ENCODE measurements at regions not wholly inside any gene's neighbourhood (a gene's known extent, or its start where the extent isn't known, plus 50 kb on each side); places are given as distances from the start of the nearest gene placed in this dataset.

GRCh38 chr3:127455541-127456450 lies 134.7 kb downstream of the TPRA1 start:
- TF ChIP-seq CTCF (IDR thresholded peaks at IDR 0.05; ENCODE audit: extremely low read depth in 1 of 2, insufficient read depth in 1 of 2, low read depth in 1 of 2, low read length in 2 of 2) (peak; percentile 84 to 94), EZH2 (IDR thresholded peaks at IDR 0.05; ENCODE audit: borderline replicate concordance, low read depth, low read length, severe bottlenecking) (no peak), GATA2 (IDR thresholded peaks at IDR 0.05; ENCODE audit: insufficient read depth, insufficient read length, low read depth, low read length) (no peak)
- TF ChIP-seq, protein P1, sequence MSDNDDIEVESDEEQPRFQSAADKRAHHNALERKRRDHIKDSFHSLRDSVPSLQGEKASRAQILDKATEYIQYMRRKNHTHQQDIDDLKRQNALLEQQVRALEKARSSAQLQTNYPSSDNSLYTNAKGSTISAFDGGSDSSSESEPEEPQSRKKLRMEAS (IDR thresholded peaks at IDR 0.05; ENCODE audit: insufficient read depth, insufficient read length): no peak
- Histone ChIP-seq H3K79me2 (ENCODE audit: control insufficient read depth, insufficient read depth, low read length) (no peaks in the 10 kb centered on the region), H3K27me3 (ENCODE audit: control insufficient read depth in 2 of 2, insufficient read depth in 2 of 2, low read length in 2 of 2) (peaks cover 18 to 34% of the 10 kb centered on the region in 2 experiments), H4K20me1 (replicated peaks; ENCODE audit: control insufficient read depth, extremely low read depth, insufficient read depth, low read length) (no peaks in the 10 kb centered on the region), H3K36me3 (ENCODE audit: control insufficient read depth in 2 of 2, extremely low read depth in 1 of 2, insufficient read depth in 2 of 2, low read length in 2 of 2) (no peaks in the 10 kb centered on the region), H3K4me3 (replicated peaks in 1 of 3; ENCODE audit: insufficient read depth in 1 of 3, low read depth in 1 of 3, low read length in 3 of 3) (no peak overlapping the region), H2AFZ (ENCODE audit: low read depth, low read length) (peak overlapping the region; percentile 68), H3K9me1 (replicated peaks; ENCODE audit: control insufficient read depth, extremely low read depth, insufficient read depth, low read length) (no peaks in the 10 kb centered on the region), H3K9ac (replicated peaks; ENCODE audit: extremely low read depth, insufficient read depth, low read length) (no peak overlapping the region), H3K4me2 (ENCODE audit: insufficient read depth, low read length) (peak overlapping the region; percentile 16), H3K27ac (ENCODE audit: insufficient read depth, low read depth, low read length) (no peak overlapping the region), H3K9me3 (replicated peaks; ENCODE audit: control insufficient read depth, insufficient read depth, low read length) (no peaks in the 10 kb centered on the region), H3K4me1 (ENCODE audit: control insufficient read depth, extremely low read depth, insufficient read depth, low read length) (peaks cover 13% of the 10 kb centered on the region)
- dilution Hi-C loops (cut with MboI; ENCODE audit: extremely low pct_ligation_motif_present, low sequenced_read_pairs) (no loop called here), intact Hi-C loops (cut with micrococcal nuclease) (loop anchor here (1.0 to 5.0 kb wide), 8 partner anchors 81 to 933 kb away; no protein-coding TSS in a partner anchor)
- no TSS peak for BruUV-seq (replicated peaks)
- DNase-seq (ENCODE audit: low read depth, low spot score): peak; percentile 54
- peak; percentile 56 for FAIRE-seq
- POLR2A ChIA-PET: no interaction called here
- CTCF ChIA-PET: interaction anchor here (0.8 to 4.8 kb wide), 28 partner anchors 9 to 937 kb away, joined by 3 to 92 read pairs (median 4); partner anchors contain the start of gene CHST13

Data from endothelial cell of umbilical vein (primary cell).